GM21381 (cell line): ENCODE measurements at regions not wholly inside any gene's neighbourhood (a gene's known extent, or its start where the extent isn't known, plus 50 kb on each side); places are given as distances from the start of the nearest gene placed in this dataset.
"Not testable (repeated sequence)": the region's sequence is repeated elsewhere in the genome, so short reads cannot be mapped to it uniquely, and the experiment has no call there.

Experiments
- ATAC-seq: cut with Tn5 transposase; IDR thresholded peaks from one replicate; pipeline ENCODE4 v1.9.1; 2021; ENCODE audit warnings: mild to moderate bottlenecking, moderate library complexity; ENCODE audit not compliant: unreplicated experiment

DNA sequence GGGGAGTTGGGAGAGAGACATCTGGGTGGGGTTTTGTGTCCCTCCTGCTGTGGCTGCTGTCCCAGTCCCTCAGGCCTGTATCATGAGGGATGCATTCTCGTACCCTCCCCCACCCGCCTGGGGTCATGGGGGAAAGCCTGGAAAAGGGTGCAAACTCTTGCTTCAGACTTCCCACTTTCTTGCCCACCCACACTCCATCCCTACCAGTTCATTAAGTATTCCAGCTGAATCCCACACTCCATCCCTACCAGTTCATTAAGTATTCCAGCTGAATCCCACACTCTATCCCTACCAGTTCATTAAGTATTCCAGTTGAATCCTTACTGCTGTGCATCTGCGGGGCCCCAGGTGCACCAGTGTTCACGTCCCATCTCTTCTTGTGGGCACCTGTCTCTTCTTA lies 116.3 kb downstream of the ACAA2 start:
- ATAC-seq = no peak

DNA sequence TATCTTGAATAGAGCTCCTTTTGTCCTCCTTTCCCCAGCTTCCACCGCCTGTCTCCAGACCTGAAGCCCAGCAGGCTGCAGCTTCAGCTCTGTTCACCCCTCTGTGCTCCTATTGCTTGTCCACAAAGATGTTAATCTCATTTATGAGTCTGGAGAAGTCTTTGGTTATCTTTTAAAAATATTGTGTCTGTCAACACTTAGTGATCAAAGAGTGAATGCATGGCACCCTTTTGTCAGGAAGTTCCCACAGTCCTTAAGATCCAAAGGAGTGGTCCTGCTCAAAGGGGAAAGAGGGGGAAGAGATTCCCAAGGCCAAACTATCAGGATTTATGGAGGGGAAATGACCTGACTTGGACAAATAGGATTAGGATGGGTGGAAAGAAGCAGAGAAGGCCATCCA lies 118.9 kb downstream of the ACAA2 start:
- no peak for ATAC-seq

DNA sequence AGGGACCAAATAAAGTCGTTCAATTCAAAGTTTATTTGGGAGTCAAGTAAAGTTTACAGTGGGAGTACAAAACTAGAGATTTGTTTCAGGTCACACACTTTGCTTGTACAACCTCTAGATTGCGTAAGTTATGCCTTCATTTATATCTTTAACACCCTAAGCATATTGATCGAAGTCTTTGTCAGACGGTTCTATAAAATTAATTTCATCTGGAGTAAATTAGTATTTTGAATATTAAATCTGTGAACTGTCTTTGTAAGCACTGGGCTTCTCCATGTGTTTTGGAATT lies 119.7 kb downstream of the ACAA2 start:
- no peak for ATAC-seq

DNA sequence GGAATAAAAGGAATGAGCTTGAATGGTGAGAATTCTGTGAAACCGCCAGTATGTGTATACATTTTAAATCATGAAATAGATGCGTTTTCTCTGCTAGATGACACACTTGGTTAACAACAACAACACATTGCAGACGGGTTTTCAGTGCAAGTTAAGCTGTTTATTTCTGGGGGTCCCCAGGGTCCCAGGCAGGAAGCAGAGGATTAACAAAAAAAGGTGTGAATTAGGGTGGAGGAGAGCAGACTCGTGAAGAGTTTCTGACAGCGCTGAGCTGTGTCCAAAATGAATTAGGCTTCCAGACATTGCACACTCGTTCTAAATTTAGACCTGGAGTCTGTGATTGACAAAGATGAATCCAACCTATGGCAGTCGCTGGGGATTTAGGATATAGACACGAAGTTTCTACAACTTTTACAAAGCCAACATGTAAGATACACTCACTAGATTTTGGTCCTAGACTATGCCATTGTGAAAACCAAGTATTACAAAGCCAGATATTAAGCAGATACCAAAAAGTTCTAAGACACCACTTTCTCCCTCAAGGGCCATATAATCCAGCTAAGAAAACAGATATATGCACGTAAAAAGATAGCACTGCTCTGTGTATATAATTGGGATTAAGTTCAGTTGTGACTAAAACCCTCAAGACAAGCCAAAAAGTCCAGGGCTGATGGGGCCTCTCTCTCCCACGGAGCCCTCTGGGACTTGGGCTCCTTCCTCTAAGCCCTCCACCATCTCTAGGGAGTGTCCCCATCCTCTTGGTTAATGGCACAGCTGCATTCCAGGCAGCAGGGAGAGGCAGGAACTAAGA lies 120.2 kb downstream of the ACAA2 start:
- ATAC-seq = no peak

DNA sequence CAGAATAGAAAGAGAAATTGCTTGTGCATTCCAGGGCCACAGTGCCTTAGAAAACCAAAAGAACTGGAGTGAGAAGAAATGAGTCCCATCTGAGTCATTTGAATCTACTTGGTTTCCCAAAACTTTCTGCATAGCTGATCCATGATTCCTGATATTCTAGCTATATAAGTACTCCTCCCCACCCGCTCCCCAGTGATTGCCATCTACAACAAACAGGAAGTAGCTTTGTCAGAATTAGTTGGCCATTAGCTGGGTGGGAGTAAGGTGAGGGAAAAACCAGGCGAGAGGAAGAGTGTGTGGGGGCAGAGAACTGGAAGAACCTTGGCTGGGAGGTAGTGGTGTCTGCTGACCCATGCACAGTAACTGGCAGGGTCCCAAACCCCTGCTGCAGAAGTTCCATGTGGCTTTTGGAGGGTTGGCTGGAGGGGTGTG lies 122.1 kb downstream of the ACAA2 start:
- no peak for ATAC-seq

DNA sequence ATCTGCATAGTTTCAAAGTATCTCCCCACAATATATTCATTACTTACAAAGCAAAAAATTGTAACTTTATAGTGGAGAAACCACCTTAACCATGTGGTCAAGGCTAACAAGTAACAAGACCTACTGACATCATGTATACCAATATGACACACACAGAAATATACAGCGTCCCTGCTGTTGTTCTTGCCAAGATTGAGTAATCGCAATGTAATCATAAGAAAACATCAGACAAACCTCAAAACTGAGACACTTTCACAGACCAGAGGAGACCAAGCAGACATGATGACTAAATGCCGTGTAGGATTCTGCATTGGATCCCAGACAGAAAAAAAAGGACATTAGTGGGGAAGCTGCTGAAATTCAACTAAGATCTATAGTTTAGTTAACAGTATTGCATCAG lies 123.0 kb downstream of the ACAA2 start:
- no peak for ATAC-seq

DNA sequence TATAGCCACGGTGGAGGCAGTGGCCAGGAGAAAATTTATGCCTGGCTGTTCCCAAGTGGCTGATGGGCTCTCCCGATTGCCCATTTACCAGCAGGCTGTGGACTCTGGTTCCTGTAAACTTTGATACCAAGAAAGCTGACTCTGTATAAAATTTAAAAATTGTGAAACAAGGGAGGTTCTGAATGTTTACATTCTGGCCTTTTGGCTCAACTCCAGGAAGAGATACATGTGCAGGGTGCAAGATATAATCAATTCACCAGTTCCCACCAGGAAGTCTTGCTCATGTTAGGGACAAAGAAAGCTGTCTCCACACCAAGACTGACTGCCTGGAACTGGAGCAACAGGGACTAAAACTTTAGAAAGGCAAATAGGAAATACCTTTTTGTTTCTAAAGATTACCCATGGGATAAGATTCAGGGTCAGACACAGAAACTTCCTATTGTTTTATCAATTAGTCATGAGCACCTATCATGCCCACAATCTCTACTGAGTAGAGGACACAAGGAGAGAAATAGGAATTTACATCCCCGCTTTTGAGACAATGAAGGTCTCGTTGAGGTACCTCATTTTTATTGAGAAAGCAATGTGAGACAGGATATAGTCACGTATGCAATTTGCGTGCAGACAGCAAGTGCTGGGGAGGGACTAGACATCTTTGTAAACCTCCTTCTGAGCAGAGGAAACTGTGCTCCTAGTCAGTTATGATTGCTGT lies 123.5 kb downstream of the LIPG start:
- no peak for ATAC-seq

DNA sequence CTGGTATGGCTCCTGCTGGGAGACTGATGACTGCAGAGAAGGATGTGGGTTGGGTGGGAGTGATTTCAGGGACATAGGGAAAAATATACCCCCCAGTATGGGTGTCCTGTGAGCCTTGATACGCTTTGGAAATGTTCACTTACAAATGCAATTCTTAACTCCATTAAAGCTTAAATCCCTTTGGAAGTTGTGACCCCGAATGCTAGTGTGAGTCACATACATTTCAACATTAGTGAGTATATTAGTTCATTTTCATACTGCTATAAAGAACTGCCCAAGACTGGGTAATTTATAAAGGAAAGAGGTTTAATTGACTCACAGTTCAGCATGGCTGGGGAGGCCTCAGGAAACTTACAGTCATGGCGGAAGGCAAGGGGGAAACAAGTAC lies 120.9 kb downstream of the LIPG start:
- ATAC-seq = not testable (repeated sequence)

DNA sequence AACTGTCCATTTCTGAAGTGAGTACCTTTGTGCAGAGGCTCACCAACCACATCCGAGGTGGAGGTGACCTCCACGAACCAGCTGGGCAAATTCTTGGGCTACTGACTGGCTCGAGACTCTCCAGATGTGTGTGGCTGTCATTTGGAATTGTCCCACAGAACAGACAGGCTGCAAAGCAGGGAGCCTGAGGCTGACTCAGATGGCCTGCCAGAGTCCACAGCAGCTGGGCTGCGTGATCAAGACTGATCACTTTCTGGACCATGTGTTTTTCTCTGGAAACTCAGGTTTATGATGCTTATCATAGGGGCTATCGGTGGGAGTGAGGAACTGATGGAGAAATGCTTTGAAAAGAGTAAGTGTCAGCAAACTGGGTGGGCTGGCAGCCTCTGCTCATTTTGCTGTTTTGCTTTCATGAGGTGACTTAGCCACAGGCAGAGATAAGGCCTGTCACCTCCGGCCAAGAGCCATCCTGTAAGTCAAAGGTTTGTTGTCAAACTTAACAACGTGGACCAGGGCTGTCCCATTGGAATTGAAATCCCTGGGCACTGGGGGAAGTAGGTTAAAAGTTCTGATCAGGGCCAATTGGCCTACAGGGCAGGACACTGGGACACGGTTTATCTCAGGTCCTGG lies 120.4 kb downstream of the LIPG start:
- no peak for ATAC-seq

DNA sequence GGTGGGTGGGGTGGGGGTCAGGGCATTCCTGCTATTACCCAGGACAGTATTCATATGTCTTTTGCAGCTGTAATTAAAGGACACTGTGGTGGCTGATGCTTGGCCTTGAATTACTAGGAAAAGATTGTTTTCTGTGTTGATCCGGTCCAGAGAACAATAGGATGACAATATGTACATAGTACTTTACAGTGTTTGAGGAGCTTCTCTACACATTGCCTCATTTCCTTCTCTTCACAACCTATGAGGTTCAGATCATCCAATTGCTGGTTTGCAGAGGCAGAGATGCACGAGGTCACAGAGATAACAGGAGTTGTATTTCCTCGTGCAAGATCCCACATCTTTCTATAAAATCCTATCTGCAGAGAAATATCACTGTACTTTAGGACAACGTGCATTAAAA lies 119.5 kb downstream of the LIPG start:
- no peak for ATAC-seq

DNA sequence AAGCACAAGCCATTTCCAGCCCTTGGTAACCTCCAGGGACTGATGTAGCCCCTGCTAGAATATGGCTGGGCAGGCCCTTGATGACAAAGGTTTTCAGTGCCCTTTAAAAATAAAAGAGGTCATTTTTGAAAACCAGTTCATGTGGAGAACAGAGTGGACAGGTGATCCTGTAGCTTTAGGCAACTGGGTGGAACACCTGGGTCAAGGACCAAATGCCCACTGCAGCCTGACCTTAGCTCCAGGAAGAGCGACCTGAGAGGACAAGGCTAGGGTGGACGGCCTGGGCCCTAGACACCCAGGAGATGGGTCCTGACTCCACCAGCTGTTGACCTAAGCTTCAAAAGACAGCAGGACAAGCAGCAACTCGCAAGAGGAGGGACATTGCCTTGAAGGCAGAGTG lies 116.6 kb downstream of the LIPG start:
- no peak for ATAC-seq

DNA sequence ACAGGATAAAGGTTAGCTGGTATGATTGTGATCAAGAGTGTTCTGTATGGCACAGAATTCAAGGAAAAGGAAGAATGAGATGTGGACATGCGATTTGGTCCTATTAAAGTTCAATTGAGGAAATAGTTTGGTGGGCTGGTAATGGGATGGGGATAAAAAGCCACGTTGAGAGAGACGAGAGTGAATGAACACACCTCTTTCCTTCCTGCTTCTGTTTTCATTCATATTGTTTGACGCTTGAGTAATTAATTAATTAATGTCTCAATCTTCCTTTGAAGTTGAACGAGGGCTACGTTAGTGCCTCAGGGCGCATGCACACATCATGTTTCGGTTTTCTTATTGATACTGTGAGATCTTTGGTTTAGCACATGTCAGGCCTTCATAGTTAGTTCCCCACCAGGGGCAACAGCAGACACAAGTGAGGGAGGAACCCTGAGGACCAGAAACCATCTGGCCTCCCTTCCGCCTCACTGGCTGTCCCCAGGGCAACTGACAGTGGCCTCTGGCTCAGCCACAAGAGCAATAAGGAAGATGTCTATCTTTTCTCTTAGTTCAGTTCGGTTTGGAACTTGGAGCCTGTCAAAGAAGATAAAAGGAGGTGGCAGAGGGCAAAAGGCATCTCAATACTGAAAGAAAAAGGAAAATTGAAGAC lies 116.0 kb downstream of the LIPG start:
- peak; percentile 73 for ATAC-seq

DNA sequence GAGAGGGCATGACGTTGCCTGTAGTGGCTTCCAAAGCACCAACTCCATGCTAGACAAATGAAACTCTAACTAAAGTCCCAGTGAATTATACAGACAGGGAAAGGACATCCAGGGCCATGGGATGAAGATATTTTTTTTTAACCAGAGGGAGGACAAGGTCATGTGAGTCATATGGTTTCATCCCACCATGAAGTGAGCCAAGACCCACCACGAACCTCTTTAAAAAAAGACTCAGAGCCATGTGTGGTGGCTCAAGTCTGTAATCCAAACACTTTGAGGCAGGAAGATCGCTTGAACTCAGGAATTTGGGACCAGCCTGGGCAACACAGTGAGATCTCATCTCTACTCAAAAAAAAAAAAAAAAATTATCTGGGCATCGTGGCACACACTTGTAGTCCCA lies 115.2 kb downstream of the LIPG start:
- no peak for ATAC-seq

DNA sequence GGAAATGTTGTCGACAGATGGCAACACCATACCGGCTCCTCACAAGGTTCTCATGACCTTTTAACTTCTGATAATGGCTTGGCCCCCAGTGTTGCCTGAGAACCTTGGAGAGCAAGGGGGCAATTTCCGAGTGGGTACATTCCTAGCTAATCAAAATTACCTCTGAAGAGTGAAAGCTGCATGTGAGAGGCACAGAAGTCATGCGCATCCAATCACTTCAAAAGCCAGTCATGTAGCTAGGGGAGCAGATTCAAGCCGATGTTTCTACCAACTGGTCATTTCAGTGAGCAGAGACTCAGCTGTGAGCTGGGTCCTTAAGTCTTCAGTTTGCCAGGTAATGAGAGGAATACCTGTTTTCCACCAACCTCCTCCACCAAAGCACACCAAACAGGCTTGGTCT lies 111.4 kb downstream of the LIPG start:
- ATAC-seq = no peak

DNA sequence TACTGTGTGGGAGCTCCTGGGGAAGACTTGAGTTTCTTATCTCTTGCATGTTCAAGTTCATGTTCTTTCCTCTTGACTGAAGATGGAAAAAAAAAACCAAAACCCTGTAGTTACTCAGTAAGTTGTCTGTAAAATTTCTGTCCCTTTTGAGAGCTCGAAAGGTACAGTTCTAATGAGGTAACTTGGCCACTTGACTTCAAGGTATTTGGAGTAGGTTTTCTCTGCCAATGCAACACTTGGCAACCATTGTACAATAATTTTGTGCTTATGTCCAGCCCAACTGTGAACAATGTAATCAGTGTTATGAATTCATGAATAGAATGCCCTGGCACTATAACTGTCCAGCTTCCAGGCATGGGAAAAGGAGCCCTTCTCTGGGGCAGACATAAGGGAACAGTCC lies 111.0 kb downstream of the LIPG start:
- ATAC-seq = no peak

DNA sequence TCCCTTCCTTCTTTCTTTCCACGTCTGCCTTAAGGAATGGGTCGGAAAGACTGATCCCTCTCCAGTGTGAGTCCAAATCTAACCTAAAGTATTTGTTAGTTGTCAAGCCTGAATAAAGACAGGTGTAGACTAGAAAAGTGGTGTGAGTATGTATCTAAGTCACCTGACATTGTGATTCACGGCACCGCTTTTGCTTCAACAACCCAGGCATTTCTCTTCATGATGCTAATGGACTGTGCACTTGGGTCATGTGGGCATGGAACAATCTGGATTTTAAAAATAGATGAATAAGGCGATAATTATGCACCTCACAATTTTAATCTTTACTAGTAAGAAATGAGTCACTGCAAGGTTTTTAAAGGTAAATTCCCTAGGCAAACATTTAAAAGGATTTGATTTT lies 107.5 kb downstream of the LIPG start:
- no peak for ATAC-seq

DNA sequence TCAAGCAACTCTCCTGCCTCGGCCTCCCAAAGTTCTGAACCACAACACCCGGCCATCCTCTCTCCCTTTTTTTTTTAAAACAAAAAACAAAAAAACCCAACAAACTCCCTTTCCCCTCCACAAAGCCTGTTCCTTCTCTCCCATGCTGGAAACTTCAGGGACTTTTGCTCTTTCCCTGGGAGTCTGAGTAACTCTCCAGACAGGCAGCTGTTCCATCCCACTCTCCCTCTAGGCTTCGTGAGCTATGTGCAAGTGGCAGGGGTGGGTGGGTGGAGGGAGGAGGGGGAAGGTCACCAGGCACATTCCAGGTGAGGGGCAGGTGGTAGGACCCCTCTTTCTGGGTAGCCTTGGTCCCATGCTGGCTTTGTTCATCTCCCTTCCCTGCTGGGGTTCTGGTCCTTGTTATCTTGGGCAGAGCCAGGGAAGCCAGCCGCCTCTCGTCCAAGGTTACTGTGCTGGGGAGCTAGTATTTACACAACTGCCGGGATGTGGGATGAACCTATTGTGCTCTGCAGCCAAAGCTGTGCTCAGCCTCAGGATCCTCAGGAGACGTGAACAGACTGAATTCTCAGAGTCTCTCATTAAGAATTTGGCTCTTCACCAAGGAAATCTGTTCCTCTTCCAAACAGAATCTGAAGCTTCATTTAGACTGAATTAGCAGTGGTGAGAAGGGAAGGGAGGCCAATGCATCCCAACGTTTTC lies 106.9 kb downstream of the LIPG start:
- ATAC-seq = no peak

DNA sequence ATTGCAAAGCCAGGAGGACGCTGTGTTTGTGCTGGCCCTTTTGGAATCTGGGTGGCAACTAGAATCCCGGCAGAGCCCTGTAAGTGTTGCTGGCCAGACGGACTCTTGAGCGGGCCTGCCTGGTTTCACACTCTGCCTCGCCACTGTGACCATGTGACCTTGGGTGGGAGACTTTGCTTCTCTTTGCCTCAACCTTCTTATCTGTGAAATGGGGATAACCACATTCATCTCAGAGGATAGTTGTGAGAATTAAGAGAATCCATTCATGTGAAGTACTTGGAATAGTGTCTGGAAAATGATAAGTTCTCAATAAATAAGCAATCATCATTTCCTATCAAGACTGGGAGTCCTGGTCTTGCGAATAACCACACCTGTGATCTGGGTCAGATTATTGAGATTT lies 105.6 kb downstream of the LIPG start:
- no peak for ATAC-seq

DNA sequence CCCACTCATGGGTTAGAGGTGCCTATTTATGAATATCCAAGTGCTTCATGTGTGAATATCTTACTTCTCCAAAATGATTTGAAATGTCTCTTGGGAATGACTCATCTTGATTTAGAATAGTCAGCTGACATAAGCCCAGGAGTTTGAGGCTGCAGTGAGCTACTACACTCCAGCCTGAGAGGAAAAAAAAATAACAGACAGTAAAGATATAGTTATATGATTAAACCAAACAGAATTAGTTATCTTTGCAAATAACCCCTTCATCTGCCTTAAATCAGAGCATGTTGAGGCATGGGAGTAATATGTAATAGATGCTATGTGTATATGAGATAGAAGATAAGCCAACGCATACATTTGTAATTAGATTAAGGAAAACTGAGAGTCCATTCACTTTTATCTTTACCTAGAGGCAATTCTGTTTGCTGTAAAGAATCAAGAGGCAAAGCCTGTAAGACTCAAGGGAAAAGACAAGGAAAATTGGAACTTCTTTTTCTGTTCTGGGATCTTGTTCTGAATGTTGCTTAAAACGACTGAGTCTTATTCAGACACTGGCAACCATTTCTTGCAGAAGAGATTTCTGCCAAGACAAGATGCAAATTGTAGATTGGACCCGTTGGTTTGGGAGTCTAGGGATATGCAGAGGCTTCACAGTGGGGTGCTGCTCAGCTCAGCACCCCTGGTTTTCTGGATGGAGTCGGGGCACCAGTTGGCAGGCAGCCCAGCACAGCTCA lies 104.4 kb downstream of the LIPG start:
- ATAC-seq = no peak
